Activated CD4-positive, alpha-beta T cell treated with anti-CD3 and anti-CD28 coated beads for 1 hour (primary cell): ENCODE measurements at regions not wholly inside any gene's neighbourhood (a gene's known extent, or its start where the extent isn't known, plus 50 kb on each side); places are given as distances from the start of the nearest gene placed in this dataset.

Experiments
- DNase-seq: peaks from one replicate; pipeline ENCODE4 v3.0.0-alpha.2; 2020

GRCh38 chr5:82839881-82840280 is 237.3 kb downstream of the TMEM167A start:
- DNase-seq, result no peak

- no peak for DNase-seq
Observed at GRCh38 chr5:82835488-82835887, 241.7 kb downstream of the TMEM167A start.

- no peak for DNase-seq
Observed at GRCh38 chr5:82834151-82834550, 243.0 kb downstream of the TMEM167A start.

GRCh38 chr5:82833277-82833676 is 243.9 kb downstream of the TMEM167A start:
- no peak for DNase-seq

- DNase-seq, result no peak
Observed at GRCh38 chr5:82832445-82832844, 244.7 kb downstream of the TMEM167A start.

GRCh38 chr5:82828211-82828610 is 249.0 kb downstream of the TMEM167A start:
- no peak for DNase-seq

- no peak for DNase-seq
Observed at GRCh38 chr5:82827651-82828050, 249.5 kb downstream of the TMEM167A start.

GRCh38 chr5:82822634-82822927 is 254.6 kb downstream of the TMEM167A start:
- DNase-seq, result no peak

GRCh38 chr5:82821846-82822633 is 255.2 kb downstream of the TMEM167A start:
- DNase-seq, result no peak

- DNase-seq, result no peak
Observed at GRCh38 chr5:82820961-82821845, 256.0 kb downstream of the TMEM167A start.

- DNase-seq, result no peak
Observed at GRCh38 chr5:82820188-82820587, 257.0 kb downstream of the TMEM167A start.

GRCh38 chr5:82817897-82818676 is 259.1 kb downstream of the TMEM167A start:
- DNase-seq, result no peak

GRCh38 chr5:82816926-82817325 is 260.3 kb downstream of the TMEM167A start:
- DNase-seq, result no peak

GRCh38 chr5:82815871-82816270 is 261.3 kb downstream of the TMEM167A start:
- DNase-seq, result no peak

- no peak for DNase-seq
Observed at GRCh38 chr5:82813861-82814260, 263.3 kb downstream of the TMEM167A start.

- DNase-seq, result no peak
Observed at GRCh38 chr5:82812575-82812974, 264.6 kb downstream of the TMEM167A start.

GRCh38 chr5:82811490-82811889 is 265.7 kb downstream of the TMEM167A start:
- DNase-seq, result no peak

GRCh38 chr5:82809420-82810143 is 267.6 kb downstream of the TMEM167A start:
- DNase-seq, result no peak

- DNase-seq, result no peak
Observed at GRCh38 chr5:82808960-82809359, 268.2 kb downstream of the TMEM167A start.

GRCh38 chr5:82807021-82807420 is 270.2 kb downstream of the TMEM167A start:
- DNase-seq, result no peak

- no peak for DNase-seq
Observed at GRCh38 chr5:82806513-82806912, 270.7 kb downstream of the TMEM167A start.

GRCh38 chr5:82804155-82804690 is 273.0 kb downstream of the TMEM167A start:
- no peak for DNase-seq
